ENCODE measurements at regions not wholly inside any gene's neighbourhood (a gene's known extent, or its start where the extent isn't known, plus 50 kb on each side); places are given as distances from the start of the nearest gene placed in this dataset.
"Not testable (repeated sequence)": the region's sequence is repeated elsewhere in the genome, so short reads cannot be mapped to it uniquely, and the experiment has no call there.

GRCh38 chr7:131081308-131081707 lies 246.4 kb upstream of the MKLN1 start:
- Histone ChIP-seq H3K36me3 (peaks cover 22% of the 10 kb centered on the region), H3K4me3 (no peak overlapping the region), H3K27ac (no peak overlapping the region), H3K4me1 (peaks cover 18% of the 10 kb centered on the region), H3K27me3 (no peaks in the 10 kb centered on the region), H3K9me3 (no peaks in the 10 kb centered on the region)
- no peak for TF ChIP-seq CTCF (IDR thresholded peaks at IDR 0.05)
- DNase-seq, result no peak
- ATAC-seq, result no peak
- intact Hi-C loops (cut with DNase I), result no loop called here

DNA sequence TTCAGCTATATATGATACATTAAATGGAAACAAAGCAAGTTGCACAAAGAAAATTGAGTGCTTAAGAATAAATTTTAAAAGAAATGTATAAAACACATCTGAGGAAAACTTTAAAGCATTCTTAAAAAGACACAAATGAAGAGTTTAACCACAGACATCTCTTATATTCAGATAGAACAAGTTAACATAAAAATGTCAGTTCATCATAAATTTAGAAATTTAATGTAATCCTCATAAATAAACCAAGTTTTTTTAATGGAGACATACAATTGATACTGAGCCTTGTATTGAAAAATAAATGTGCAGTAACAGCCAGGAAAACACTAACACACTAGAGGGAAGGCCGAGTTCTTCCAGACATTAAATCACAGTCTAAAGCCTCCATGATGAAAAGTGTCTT lies 243.9 kb upstream of the MKLN1 start:
- no peak for ATAC-seq
- Histone ChIP-seq H3K27ac (no peak overlapping the region), H3K27me3 (no peaks in the 10 kb centered on the region), H3K4me3 (no peak overlapping the region), H3K4me1 (peaks cover 9% of the 10 kb centered on the region), H3K9me3 (no peaks in the 10 kb centered on the region), H3K36me3 (peaks cover 17% of the 10 kb centered on the region)
- intact Hi-C loops (cut with DNase I), result no loop called here
- DNase-seq, result no peak
- TF ChIP-seq CTCF (IDR thresholded peaks at IDR 0.05), result no peak

GRCh38 chr7:131084336-131084735 lies 243.3 kb upstream of the MKLN1 start:
- H3K4me3 ChIP-seq; intact Hi-C loops (cut with DNase I); H3K27me3 ChIP-seq; DNase-seq; H3K9me3 ChIP-seq; ATAC-seq; H3K27ac ChIP-seq: not testable (repeated sequence)
- H3K36me3 ChIP-seq, result peaks cover 12% of the 10 kb centered on the region
- peaks cover 14% of the 10 kb centered on the region for H3K4me1 ChIP-seq

DNA sequence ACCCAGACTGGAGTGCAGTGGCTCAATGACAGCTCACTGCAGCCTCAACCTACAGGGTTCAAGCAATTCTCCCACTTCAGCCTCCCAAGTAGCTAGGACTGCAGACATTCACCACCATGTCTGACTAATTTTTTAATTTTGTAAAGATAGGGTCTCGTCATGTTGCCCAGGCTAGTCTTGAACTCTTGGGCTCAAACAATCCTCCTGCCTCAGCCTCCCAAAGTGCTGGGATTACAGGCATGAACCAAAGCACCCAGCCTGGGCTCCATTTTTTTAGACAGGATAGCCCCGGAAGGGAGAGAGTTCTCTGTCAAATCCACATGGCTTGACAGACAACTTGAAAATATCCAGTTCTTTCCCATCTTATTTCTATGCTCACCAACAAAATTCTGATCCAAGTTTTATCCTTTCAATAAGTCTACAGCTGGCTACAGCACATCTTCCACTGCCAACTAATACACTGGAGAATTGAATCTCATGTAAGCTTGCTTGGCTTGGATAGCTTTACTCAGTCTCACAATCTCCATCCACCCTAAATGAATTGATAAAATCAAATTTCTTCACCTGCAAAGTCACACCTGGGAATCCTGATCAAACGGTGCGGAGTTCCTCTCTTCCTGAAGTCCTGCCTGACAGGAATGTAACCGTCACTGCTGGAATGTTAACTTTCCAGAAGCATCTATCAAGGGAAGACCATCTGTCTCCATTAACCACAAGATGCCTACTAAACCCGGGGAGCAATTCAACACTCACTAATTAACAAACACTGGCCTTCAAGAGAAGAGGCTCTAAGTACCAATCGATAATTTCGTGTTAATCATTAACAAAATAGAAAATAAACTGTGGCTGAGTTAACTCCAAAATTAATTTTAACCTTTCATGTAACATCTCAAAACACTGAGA lies 239.7 kb upstream of the MKLN1 start:
- Histone ChIP-seq H3K27me3 (no peaks in the 10 kb centered on the region), H3K27ac (no peak overlapping the region), H3K4me3 (no peak overlapping the region), H3K9me3 (no peaks in the 10 kb centered on the region), H3K36me3 (peaks cover under 1% of the 10 kb centered on the region), H3K4me1 (peaks cover 49% of the 10 kb centered on the region)
- DNase-seq (no peak), ATAC-seq (no peak)
- no peak for TF ChIP-seq CTCF (IDR thresholded peaks at IDR 0.05)
- intact Hi-C loops (cut with DNase I), result no loop called here

GRCh38 chr7:131090188-131090587 lies 237.5 kb upstream of the MKLN1 start:
- intact Hi-C loops (cut with DNase I), result no loop called here
- H3K9me3 ChIP-seq, result no peaks in the 10 kb centered on the region
- peaks cover 17% of the 10 kb centered on the region for H3K36me3 ChIP-seq
- ATAC-seq, result no peak
- H3K4me1 ChIP-seq, result peaks cover 60% of the 10 kb centered on the region
- H3K27ac ChIP-seq, result no peak overlapping the region
- TF ChIP-seq CTCF (IDR thresholded peaks at IDR 0.05), result no peak
- H3K4me3 ChIP-seq, result no peak overlapping the region
- H3K27me3 ChIP-seq, result no peaks in the 10 kb centered on the region
- DNase-seq, result no peak

DNA sequence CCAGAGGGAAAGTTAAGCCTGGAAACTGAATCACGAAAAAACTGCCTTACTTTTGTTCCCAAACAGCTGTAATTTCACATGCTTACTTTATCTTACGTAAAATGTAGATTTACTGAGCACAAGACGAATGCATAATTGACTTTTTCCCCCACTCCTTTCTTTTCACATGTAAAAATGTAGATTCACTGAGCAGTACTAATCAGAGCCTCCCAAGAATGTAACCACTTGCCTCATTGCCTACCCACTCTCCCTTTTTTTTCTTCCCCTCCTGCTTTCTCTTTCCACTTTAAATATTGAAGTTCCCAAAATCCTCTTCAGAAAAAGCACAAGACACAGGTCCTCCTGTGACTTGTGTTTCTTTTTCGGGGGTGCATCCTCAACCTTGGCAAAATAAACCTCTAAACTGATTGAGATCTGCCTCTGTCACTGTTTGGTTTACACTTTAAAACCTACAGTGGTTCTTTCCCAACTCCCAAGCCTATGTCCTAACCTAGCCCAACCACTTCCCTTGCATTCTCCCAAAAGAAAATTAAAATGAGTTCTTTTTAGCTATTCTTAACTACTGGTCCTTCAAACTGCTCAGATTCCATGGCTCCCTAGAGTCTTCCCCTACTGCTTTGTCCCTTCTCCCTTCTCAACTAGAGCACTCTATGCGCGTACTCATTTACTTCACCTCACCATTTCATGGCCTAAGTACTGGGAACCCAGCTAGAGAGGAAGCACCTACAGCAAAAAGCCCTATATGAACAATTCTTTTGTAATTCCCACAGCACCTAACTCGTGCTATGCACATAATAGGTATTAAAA lies 236.6 kb upstream of the MKLN1 start:
- Histone ChIP-seq H3K9me3 (no peaks in the 10 kb centered on the region), H3K27ac (no peak overlapping the region), H3K4me3 (no peak overlapping the region), H3K36me3 (peaks cover 17% of the 10 kb centered on the region), H3K27me3 (no peaks in the 10 kb centered on the region), H3K4me1 (peaks cover 69% of the 10 kb centered on the region)
- no peak for DNase-seq
- TF ChIP-seq CTCF (IDR thresholded peaks at IDR 0.05), result no peak
- intact Hi-C loops (cut with DNase I), result no loop called here
- ATAC-seq, result peak; percentile 48
